HG03039 (cell line): ENCODE measurements at regions not wholly inside any gene's neighbourhood (a gene's known extent, or its start where the extent isn't known, plus 50 kb on each side); places are given as distances from the start of the nearest gene placed in this dataset.
"Not testable (repeated sequence)": the region's sequence is repeated elsewhere in the genome, so short reads cannot be mapped to it uniquely, and the experiment has no call there.

ENCODE experiments used
- ATAC-seq: cut with Tn5 transposase; IDR thresholded peaks from one replicate; pipeline ENCODE4 v1.9.1; 2021; ENCODE audit warnings: mild to moderate bottlenecking, moderate library complexity; ENCODE audit not compliant: unreplicated experiment

DNA sequence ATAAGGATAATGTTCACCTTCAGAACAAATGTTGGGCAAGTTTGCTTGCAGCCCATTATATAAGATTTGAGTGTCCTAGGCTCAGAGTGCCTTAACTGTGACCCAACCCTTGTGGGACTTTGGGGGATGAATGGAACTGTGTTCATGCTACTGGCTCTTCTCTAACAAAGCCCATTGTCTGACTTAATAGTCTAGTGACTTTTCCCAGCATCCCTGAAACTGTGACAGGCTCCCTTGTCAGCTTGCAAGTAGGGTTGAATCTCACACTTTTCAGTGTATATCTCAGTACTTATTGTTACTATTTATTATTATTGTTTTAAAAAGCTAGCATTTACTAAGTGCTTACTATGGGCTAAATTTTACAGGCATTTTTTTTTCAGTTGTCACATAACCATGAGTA is 1488.2 kb downstream of the KHDRBS2 start:
- not testable (repeated sequence) for ATAC-seq

DNA sequence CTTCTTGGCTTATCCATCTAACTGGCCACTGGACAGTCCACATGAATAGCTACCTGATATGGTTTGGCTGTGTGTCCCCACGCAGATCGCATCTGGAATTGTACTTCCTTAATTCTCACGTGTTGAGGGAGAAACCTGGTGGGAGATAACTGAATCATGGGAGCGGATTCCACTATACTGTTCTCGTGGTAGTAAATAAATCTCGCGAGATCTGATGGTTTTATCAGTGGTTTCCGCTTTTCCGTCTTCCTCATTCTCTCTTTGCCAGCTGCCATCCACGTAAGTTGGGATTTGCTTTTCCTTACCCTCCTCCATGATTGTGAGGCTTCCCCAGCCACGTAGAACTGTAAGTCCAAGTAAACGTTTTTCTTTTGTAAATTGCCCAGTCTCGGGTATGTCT is 1496.4 kb downstream of the KHDRBS2 start:
- ATAC-seq = not testable (repeated sequence)

DNA sequence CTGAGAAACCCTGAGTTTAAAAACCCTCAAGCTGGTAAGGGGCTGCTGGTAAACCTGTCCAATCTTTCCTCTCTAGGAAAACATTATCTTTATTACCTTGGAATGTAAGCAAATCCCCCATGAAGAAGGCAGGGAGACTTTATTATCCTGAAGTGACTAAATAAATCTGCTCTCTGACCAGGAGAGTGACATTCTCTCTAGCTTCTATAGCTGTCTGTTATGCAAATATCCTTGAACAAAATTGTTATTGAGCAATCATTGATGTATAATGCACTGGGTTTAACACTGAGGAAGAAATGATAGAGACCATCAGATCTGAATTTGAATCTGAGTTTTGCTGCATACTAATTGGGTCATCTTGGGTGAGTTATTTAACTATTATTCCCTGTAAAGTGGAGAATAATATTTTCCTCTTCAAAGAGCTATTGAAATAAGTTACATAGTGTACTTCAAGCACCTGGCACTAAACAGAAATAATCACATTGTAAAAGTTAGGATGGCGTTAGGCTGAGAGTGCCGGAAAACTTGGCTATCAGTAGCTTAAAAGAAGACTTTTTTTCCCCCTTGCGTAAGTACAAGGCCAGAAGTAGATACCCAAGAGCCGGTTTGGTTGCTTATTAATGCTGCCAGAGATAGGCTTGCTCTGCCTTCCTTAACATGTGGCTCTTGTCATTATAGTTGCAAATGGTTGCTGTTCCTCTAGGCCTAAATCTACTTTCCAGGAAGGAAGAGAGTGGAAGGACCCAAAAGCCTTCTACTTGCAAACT is 1503.1 kb downstream of the KHDRBS2 start:
- not testable (repeated sequence) for ATAC-seq

DNA sequence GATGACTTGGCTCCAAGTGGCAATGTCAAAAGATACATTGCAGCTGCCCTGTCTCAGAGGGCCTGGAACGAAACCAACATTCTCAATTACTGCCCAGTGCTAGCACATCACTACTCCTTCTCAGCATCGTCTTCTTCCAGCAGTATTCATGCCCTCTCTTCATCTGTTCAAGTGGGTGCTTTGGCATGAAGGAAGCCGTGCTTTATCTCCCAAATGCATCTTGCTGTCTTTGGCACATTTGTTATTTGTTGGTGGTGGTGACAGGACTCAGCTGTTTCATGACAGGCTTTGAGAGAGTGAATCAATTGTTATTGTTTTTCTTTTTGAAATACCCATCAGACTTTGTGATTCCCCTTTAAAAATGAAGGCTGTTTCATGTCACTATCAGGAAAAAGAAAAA is 1506.4 kb downstream of the KHDRBS2 start:
- not testable (repeated sequence) for ATAC-seq

DNA sequence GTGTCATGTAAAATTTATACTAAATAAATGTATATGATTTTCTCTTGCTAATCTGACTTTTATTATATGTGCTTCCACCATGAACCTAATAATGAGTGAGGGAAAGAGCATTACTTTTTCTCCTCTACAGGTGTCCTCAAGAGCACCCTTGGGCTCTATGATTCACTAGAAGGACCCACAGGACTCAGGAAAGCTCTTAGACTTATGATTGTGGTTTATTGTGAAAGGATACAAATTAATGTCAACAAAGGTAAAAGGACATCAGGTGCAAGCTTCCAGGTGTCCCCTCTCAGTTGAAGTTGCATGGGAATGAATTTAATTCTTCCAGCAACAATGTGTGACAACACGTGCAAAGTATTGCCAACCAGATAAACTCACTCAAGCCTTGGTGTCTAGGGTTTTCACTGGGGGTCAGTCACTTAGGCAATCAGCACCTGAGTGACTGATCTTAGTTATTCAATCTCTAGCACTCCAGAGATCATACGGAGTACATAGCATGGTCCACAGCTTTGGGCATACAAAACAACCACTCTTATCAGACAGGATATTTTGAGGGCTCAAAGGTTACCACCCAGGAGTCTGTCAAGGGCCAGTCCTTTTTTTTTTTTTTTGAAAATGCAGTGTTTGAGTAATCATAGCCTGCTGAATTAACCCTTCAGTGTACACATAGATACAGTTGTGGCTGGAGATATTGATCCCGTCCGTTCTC is 1518.1 kb downstream of the KHDRBS2 start:
- not testable (repeated sequence) for ATAC-seq

- ATAC-seq = not testable (repeated sequence)
Measured at GRCh38 chr6:60765331-60765730, 1520.7 kb downstream of the KHDRBS2 start.

GRCh38 chr6:60763464-60764080 is 1522.5 kb downstream of the KHDRBS2 start:
- not testable (repeated sequence) for ATAC-seq

- ATAC-seq = not testable (repeated sequence)
Measured at GRCh38 chr6:60760928-60761327, 1525.1 kb downstream of the KHDRBS2 start.

DNA sequence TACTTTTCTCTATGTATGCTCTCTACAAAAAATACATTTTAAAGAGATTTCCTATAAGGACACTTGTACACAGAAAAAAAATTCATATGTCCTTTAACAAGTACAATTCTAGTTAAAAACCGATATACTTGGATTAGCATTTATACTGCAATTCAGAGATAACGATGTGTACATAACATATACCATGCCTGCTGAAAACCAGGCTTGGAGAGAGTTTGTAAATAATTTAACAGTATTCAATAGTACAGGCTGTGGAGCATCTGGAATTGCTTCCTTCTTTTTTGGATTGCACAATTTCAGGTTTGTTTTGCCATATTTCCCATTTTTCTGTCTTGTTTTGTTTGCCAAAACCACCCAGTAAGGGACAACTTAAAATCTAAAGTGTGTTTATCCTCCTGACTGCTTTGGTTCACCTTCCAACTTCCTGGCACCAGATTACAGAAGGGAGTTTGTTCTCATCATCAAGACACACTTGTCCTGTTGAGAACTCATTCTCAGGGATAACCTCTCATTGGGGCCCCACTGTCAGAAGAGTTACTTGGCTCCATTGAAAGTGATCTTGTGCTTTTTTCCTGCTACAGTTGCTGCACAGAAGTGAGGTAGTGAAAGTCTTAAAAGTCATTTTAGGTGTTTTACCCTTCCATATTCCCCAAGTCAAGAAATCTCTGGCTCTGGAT is 1526.7 kb downstream of the KHDRBS2 start:
- ATAC-seq = not testable (repeated sequence)

DNA sequence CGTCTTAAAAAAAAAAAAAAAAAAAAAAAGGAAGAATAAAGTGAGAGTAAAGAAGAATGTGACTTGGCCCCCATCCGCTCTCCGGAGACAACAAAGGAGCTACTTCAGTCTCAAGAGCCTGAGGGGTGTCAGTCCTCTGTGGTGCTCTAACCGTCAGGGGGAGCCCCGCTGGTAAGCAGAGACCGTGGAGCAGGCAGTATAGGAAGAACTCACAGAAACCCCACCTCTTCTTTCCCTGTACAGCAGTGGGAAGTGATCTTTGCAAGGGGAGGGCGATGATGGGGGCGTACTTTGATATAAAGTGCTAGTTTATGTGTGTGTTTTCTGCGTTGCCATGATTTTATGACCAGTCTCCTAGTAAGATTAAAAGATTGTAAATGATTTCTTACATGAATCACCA is 1527.3 kb downstream of the KHDRBS2 start:
- ATAC-seq = not testable (repeated sequence)

GRCh38 chr6:60754879-60755278 is 1531.1 kb downstream of the KHDRBS2 start:
- no peak for ATAC-seq

- not testable (repeated sequence) for ATAC-seq
Measured at GRCh38 chr6:60750353-60751081, 1535.5 kb downstream of the KHDRBS2 start.

- ATAC-seq = not testable (repeated sequence)
Measured at GRCh38 chr6:60747765-60748556, 1538.1 kb downstream of the KHDRBS2 start.

- not testable (repeated sequence) for ATAC-seq
Measured at GRCh38 chr6:60737764-60738425, 1548.1 kb downstream of the KHDRBS2 start.

- not testable (repeated sequence) for ATAC-seq
Measured at GRCh38 chr6:60737315-60737714, 1548.7 kb downstream of the KHDRBS2 start.

- not testable (repeated sequence) for ATAC-seq
Measured at GRCh38 chr6:60723935-60724334, 1562.1 kb downstream of the KHDRBS2 start.

GRCh38 chr6:60695232-60695631 is 1590.8 kb downstream of the KHDRBS2 start:
- ATAC-seq = no peak

DNA sequence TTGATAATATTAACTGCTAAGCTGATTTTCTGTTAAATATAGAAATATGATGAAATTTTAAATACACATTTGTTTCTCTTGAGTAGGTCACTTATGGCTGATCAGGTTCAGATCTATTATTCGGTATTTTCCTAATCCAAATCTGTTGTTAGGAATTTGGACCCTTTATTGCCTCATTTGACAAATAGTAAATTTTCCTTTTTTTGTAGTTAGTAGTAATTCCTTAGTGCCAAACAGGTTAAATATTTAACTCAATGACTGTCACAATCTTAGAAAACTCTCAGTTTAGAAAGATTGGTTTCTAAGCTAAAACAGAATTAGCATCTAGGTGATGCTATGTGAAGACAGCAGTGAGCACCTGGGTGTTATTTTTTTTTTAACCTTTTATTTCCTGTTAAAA is 1598.9 kb downstream of the KHDRBS2 start:
- no peak for ATAC-seq

DNA sequence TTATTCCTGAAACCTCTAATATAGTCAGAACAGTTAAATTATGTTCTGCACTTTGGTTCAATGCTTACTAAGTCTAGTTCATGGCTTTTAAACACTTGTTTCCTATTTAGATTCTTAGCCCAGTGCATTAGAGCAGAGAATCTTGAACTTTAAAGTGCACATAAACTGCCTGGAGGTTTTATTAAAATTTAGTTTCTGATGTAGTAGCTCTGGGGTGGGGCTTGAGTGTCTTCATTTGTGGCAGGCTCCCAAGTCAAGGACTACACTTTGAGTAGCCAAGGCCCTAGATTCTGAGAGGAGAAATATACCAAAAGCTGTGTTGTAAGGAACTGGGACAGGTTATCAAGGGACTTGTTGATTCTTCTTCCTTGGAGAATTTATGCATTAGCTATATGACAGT is 1604.2 kb downstream of the KHDRBS2 start:
- ATAC-seq = no peak
